GM12874 (cell line): ENCODE measurements at regions not wholly inside any gene's neighbourhood (a gene's known extent, or its start where the extent isn't known, plus 50 kb on each side); places are given as distances from the start of the nearest gene placed in this dataset.

Source experiments
- CTCF ChIP-seq: IDR thresholded peaks from 2 replicates; pipeline ENCODE4 v1.5.1; 2011; ENCODE audit warnings: low read depth, mild to moderate bottlenecking, control low read depth, low read length, moderate library complexity; ENCODE audit not compliant: insufficient read depth

- TF ChIP-seq CTCF: no peak
Measured at GRCh38 chr2:19419211-19419880, 60.9 kb upstream of the OSR1 start.

- no peak for TF ChIP-seq CTCF
Measured at GRCh38 chr2:19416784-19417684, 58.6 kb upstream of the OSR1 start.

GRCh38 chr2:19416083-19416482, 57.7 kb upstream of the OSR1 start:
- TF ChIP-seq CTCF: no peak

- TF ChIP-seq CTCF: no peak
Measured at GRCh38 chr2:19409046-19409445, 50.6 kb upstream of the OSR1 start.

- TF ChIP-seq CTCF: no peak
Measured at GRCh38 chr2:19408592-19408991, 50.2 kb upstream of the OSR1 start.
